ENCODE measurements at regions not wholly inside any gene's neighbourhood (a gene's known extent, or its start where the extent isn't known, plus 50 kb on each side); places are given as distances from the start of the nearest gene placed in this dataset.

DNA sequence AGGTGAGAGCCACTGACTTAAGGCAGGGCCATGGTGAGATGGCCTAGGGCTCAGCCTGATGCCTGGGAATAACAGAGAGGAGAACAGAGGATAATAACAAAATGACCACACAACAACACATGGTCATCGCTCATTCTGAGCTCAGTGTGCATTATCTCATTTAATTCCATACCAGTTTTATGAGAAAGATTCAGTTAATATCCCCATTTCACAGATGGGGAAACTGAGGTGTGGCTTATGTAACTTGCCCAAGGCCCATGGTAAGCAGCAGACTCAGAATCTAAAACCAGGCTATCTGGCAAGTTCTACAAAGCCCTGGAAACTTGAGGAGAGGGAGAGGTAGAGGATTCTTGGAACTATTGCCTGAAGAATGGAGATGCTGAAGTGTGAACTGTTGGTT lies 200.9 kb upstream of the PMEPA1 start:
- no peak for DNase-seq (ENCODE audit: low read depth, low spot score)
- Histone ChIP-seq H3K4me1 (ENCODE audit: control insufficient read depth, extremely low read depth, insufficient read depth, low read length) (no peaks in the 10 kb centered on the region), H3K9me1 (ENCODE audit: control insufficient read depth, extremely low read depth, insufficient read depth, low read length) (no peaks in the 10 kb centered on the region), H3K27me3 (ENCODE audit: control insufficient read depth, extremely low read depth, insufficient read depth, low read length) (peaks cover 87% of the 10 kb centered on the region), H2AFZ (ENCODE audit: control insufficient read depth, low read length) (no peak overlapping the region), H3K4me3 (ENCODE audit: control insufficient read depth in 2 of 3, extremely low read depth in 1 of 3, insufficient read depth in 2 of 3, low read depth in 1 of 3, low read length in 3 of 3) (no peak overlapping the region), H3K9ac (ENCODE audit: control insufficient read depth, extremely low read depth, insufficient read depth, low read length) (no peak overlapping the region), H3K27ac (ENCODE audit: control insufficient read depth, insufficient read depth, low read length) (no peak overlapping the region), H4K20me1 (ENCODE audit: control insufficient read depth, extremely low read depth, insufficient read depth, low read length) (no peaks in the 10 kb centered on the region), H3K4me2 (ENCODE audit: control insufficient read depth, extremely low read depth, insufficient read depth, low read depth, low read length) (no peak overlapping the region), H3K36me3 (ENCODE audit: control insufficient read depth in 2 of 2, extremely low read depth in 1 of 2, insufficient read depth in 2 of 2, low read length in 2 of 2) (no peaks in the 10 kb centered on the region), H3K9me3 (ENCODE audit: control insufficient read depth, low read depth, low read length) (no peaks in the 10 kb centered on the region), H3K79me2 (ENCODE audit: control insufficient read depth, insufficient read depth, low read length) (no peaks in the 10 kb centered on the region)
- TF ChIP-seq, protein P1, sequence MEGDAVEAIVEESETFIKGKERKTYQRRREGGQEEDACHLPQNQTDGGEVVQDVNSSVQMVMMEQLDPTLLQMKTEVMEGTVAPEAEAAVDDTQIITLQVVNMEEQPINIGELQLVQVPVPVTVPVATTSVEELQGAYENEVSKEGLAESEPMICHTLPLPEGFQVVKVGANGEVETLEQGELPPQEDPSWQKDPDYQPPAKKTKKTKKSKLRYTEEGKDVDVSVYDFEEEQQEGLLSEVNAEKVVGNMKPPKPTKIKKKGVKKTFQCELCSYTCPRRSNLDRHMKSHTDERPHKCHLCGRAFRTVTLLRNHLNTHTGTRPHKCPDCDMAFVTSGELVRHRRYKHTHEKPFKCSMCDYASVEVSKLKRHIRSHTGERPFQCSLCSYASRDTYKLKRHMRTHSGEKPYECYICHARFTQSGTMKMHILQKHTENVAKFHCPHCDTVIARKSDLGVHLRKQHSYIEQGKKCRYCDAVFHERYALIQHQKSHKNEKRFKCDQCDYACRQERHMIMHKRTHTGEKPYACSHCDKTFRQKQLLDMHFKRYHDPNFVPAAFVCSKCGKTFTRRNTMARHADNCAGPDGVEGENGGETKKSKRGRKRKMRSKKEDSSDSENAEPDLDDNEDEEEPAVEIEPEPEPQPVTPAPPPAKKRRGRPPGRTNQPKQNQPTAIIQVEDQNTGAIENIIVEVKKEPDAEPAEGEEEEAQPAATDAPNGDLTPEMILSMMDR (optimal IDR thresholded peaks at IDR 0.05 in 1 of 3, IDR thresholded peaks at IDR 0.05 in 1 of 3, conservative IDR thresholded peaks at IDR 0.05 in 1 of 3; ENCODE audit: extremely low read depth in 1 of 3, insufficient read depth in 2 of 3, low read length in 3 of 3), result no peak
- no peak for TF ChIP-seq EZH2 (IDR thresholded peaks at IDR 0.05; ENCODE audit: low read length)
- dilution Hi-C loops (cut with MboI; ENCODE audit: extremely low pct_ligation_motif_present, low sequenced_read_pairs), result no loop called here
- no peak for FAIRE-seq

DNA sequence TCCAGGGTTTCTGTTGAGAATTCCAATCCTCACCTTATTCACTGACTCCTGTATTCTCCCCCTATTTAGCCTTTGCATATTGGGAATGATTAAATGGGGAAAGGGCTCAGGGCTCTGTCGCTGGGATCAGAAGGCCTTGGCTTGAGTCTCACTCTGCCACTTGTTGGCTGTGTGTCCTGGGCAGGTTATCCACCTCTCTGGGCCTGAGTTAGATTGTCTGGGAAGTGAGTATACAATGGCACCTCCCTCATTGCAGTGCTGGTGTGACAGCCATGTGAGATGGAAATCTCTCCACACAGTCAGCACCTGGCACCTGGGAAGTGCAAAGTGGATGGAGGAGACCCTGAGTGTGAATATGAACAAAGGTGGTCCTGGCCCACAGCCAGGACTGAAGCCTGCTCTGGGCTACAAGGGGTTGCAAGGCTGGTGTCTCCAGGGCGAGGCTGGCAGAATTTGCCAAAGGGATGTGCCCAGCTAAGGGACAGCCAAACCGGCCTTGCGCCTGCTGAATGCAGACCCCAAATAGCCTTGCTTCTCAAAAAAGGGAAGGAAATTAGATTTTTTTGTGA lies 200.0 kb upstream of the PMEPA1 start:
- Histone ChIP-seq H3K27ac (ENCODE audit: control insufficient read depth, insufficient read depth, low read length) (no peak overlapping the region), H3K4me2 (ENCODE audit: control insufficient read depth, extremely low read depth, insufficient read depth, low read depth, low read length) (no peak overlapping the region), H3K79me2 (ENCODE audit: control insufficient read depth, insufficient read depth, low read length) (no peaks in the 10 kb centered on the region), H2AFZ (ENCODE audit: control insufficient read depth, low read length) (no peak overlapping the region), H3K27me3 (ENCODE audit: control insufficient read depth, extremely low read depth, insufficient read depth, low read length) (peaks cover 87% of the 10 kb centered on the region), H3K4me3 (ENCODE audit: control insufficient read depth in 2 of 3, extremely low read depth in 1 of 3, insufficient read depth in 2 of 3, low read depth in 1 of 3, low read length in 3 of 3) (no peak overlapping the region), H4K20me1 (ENCODE audit: control insufficient read depth, extremely low read depth, insufficient read depth, low read length) (no peaks in the 10 kb centered on the region), H3K9ac (ENCODE audit: control insufficient read depth, extremely low read depth, insufficient read depth, low read length) (no peak overlapping the region), H3K36me3 (ENCODE audit: control insufficient read depth in 2 of 2, extremely low read depth in 1 of 2, insufficient read depth in 2 of 2, low read length in 2 of 2) (no peaks in the 10 kb centered on the region), H3K4me1 (ENCODE audit: control insufficient read depth, extremely low read depth, insufficient read depth, low read length) (peaks cover 7% of the 10 kb centered on the region), H3K9me1 (ENCODE audit: control insufficient read depth, extremely low read depth, insufficient read depth, low read length) (no peaks in the 10 kb centered on the region), H3K9me3 (ENCODE audit: control insufficient read depth, low read depth, low read length) (no peaks in the 10 kb centered on the region)
- TF ChIP-seq, protein P1 (optimal IDR thresholded peaks at IDR 0.05 in 1 of 3, IDR thresholded peaks at IDR 0.05 in 1 of 3, conservative IDR thresholded peaks at IDR 0.05 in 1 of 3; ENCODE audit: extremely low read depth in 1 of 3, insufficient read depth in 2 of 3, low read length in 3 of 3), result no peak
- no peak for TF ChIP-seq EZH2 (IDR thresholded peaks at IDR 0.05; ENCODE audit: low read length)
- dilution Hi-C loops (cut with MboI; ENCODE audit: extremely low pct_ligation_motif_present, low sequenced_read_pairs), result no loop called here
- no peak for FAIRE-seq
- no peak for DNase-seq (ENCODE audit: low read depth, low spot score)
